ENCODE measurements at regions not wholly inside any gene's neighbourhood (a gene's known extent, or its start where the extent isn't known, plus 50 kb on each side); places are given as distances from the start of the nearest gene placed in this dataset.

DNA sequence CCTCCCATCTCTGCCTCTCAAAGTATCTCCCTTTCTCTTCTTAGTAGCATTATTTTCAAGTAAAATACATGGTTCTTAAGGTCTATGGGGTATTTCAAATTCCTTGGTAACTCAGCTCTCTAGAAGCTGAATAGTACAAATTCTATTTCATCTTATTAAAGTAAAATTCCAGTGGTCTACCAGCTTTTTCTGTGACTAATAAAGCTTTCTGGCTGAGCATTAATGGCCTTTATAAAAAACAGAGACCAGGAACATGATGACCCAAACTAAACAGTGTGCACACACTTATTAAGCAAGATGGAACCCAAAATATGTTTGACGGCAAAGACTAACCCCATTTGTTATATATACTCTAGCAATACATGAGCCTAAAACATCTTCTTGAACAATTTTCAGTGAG lies 142.6 kb downstream of the OR2K2 start:
- no peak overlapping the region for H3K18ac ChIP-seq (ENCODE audit: low read depth, low read length)
- H2BK120ac ChIP-seq (ENCODE audit: low read depth, low read length) = no peak overlapping the region
- no TSS peak for BruUV-seq (replicated peaks)
- no peak overlapping the region for H2AFZ ChIP-seq (replicated peaks; ENCODE audit: low read length, poor library complexity)
- H3K4me3 ChIP-seq (ENCODE audit: insufficient read depth, low read depth, low read length) = no peak overlapping the region
- H3K36me3 ChIP-seq (ENCODE audit: control insufficient read depth, insufficient read depth, low read length) = no peaks in the 10 kb centered on the region
- no peak overlapping the region for H2AK9ac ChIP-seq (replicated peaks; ENCODE audit: low read depth, low read length, poor library complexity)
- in situ Hi-C loops (cut with MboI; ENCODE audit: low sequenced_read_pairs) = no loop called here
- TF ChIP-seq, protein P1, sequence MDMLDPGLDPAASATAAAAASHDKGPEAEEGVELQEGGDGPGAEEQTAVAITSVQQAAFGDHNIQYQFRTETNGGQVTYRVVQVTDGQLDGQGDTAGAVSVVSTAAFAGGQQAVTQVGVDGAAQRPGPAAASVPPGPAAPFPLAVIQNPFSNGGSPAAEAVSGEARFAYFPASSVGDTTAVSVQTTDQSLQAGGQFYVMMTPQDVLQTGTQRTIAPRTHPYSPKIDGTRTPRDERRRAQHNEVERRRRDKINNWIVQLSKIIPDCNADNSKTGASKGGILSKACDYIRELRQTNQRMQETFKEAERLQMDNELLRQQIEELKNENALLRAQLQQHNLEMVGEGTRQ (IDR thresholded peaks at IDR 0.05; ENCODE audit: low read depth, low read length) = no peak
- no peak for TF ChIP-seq RAD21 (IDR thresholded peaks at IDR 0.05; ENCODE audit: low read length)
- TF ChIP-seq, protein P2, sequence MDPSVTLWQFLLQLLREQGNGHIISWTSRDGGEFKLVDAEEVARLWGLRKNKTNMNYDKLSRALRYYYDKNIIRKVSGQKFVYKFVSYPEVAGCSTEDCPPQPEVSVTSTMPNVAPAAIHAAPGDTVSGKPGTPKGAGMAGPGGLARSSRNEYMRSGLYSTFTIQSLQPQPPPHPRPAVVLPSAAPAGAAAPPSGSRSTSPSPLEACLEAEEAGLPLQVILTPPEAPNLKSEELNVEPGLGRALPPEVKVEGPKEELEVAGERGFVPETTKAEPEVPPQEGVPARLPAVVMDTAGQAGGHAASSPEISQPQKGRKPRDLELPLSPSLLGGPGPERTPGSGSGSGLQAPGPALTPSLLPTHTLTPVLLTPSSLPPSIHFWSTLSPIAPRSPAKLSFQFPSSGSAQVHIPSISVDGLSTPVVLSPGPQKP (IDR thresholded peaks at IDR 0.05; ENCODE audit: borderline replicate concordance, low read depth, low read length) = no peak
- CTCF ChIA-PET = no interaction called here
- no peak overlapping the region for H3K27ac ChIP-seq (ENCODE audit: insufficient read depth, low read length)
- H3K9me3 ChIP-seq (ENCODE audit: control insufficient read depth, insufficient read depth, low read length) = no peaks in the 10 kb centered on the region
- H3K4me1 ChIP-seq (ENCODE audit: control insufficient read depth, insufficient read depth, low read length) = no peaks in the 10 kb centered on the region
- ATAC-seq (ENCODE audit: low read depth) (no peak), DNase-seq (no peak)
- H2AK5ac ChIP-seq (ENCODE audit: low read depth, low read length) = no peak overlapping the region
- no peak overlapping the region for H2BK15ac ChIP-seq (ENCODE audit: low read depth, low read length)
- no peak overlapping the region for H3K14ac ChIP-seq (replicated peaks; ENCODE audit: low read depth, low read length)
- H4K5ac ChIP-seq (ENCODE audit: low read depth, low read length) = no peak overlapping the region
- no CpG with 5 or more reads among the region's 1 CpG for WGBS, 2 experiments (ENCODE audit: extremely low coverage in 2 of 2, insufficient read length in 1 of 2)
- H2BK5ac ChIP-seq (ENCODE audit: low read depth, low read length, poor library complexity, severe bottlenecking) = no peak overlapping the region
- dilution Hi-C loops (cut with HindIII; ENCODE audit: low sequenced_read_pairs, unreplicated experiment) = no loop called here
- intact Hi-C loops (cut with micrococcal nuclease) = no loop called here
- POLR2A ChIA-PET (ENCODE audit: unreplicated experiment) = no interaction called here
- H4K91ac ChIP-seq (ENCODE audit: insufficient read depth, low read depth, low read length) = no peak overlapping the region
- H3K9me1 ChIP-seq (ENCODE audit: insufficient read depth, low read length) = no peaks in the 10 kb centered on the region
- no peak overlapping the region for H2BK20ac ChIP-seq (ENCODE audit: low read depth, low read length)
- no peak overlapping the region for H3K9ac ChIP-seq (ENCODE audit: low read depth, low read length)
- no peak overlapping the region for H4K8ac ChIP-seq (ENCODE audit: low read depth in 2 of 2, low read length in 2 of 2)
- no peak overlapping the region for H3K4me2 ChIP-seq (ENCODE audit: low read depth, low read length)
- no peak overlapping the region for H3K4ac ChIP-seq (ENCODE audit: low read depth, low read length)
- no peaks in the 10 kb centered on the region for H4K20me1 ChIP-seq (ENCODE audit: insufficient read depth, low read length)
- H3K79me1 ChIP-seq (ENCODE audit: low read depth in 1 of 2, low read length in 2 of 2) = no peaks in the 10 kb centered on the region
- H3K56ac ChIP-seq (ENCODE audit: extremely low read depth, insufficient read depth, low read length) = no peak overlapping the region
- H3K23ac ChIP-seq (ENCODE audit: low read depth, low read length) = no peak overlapping the region
- no peaks in the 10 kb centered on the region for H3K27me3 ChIP-seq (ENCODE audit: control insufficient read depth, insufficient read depth, low read length)

Measured in IMR-90 (cell line).